Esophagus squamous epithelium (tissue), 4 donors: ENCODE measurements at regions not wholly inside any gene's neighbourhood (a gene's known extent, or its start where the extent isn't known, plus 50 kb on each side); places are given as distances from the start of the nearest gene placed in this dataset.

Experiments
- CTCF ChIP-seq, 6 experiments: fragments of 450-650 bp in 4 of 6; fragments of 200-600 bp in 2 of 6; sonication (generic) in 2 of 6; IDR thresholded peaks; one replicate each; pipeline ENCODE4 v1.5.1; 2016 to 2019; ENCODE audit warnings: antibody characterized with exemption in 6 of 6, mild to moderate bottlenecking in 4 of 6, moderate library complexity in 4 of 6
- POLR2A ChIP-seq, 4 donors: fragments of 450-650 bp; IDR thresholded peaks; one replicate each; pipeline ENCODE4 v1.6.1; 2017; ENCODE audit warnings: antibody characterized with exemption in 4 of 4, mild to moderate bottlenecking in 4 of 4, moderate library complexity in 3 of 4

- TF ChIP-seq POLR2A (IDR thresholded peaks at IDR 0.05) (no peak), CTCF (IDR thresholded peaks at IDR 0.05) (no peak)
These were observed 93.4 kb downstream of the ZFP64 start for GRCh38 chr20:52098186-52098585.
